Karpas-422 (cell line): ENCODE measurements at regions not wholly inside any gene's neighbourhood (a gene's known extent, or its start where the extent isn't known, plus 50 kb on each side); places are given as distances from the start of the nearest gene placed in this dataset.
"Not testable (repeated sequence)": the region's sequence is repeated elsewhere in the genome, so short reads cannot be mapped to it uniquely, and the experiment has no call there.

Source experiments
- DNase-seq: peaks from one replicate; pipeline ENCODE4 v3.0.0-alpha.2; 2015
- H2AFZ ChIP-seq: fragments of 200-600 bp; sonication (generic); 2 replicates; pipeline ENCODE4 v1.6.1; 2014; ENCODE audit warnings: antibody characterized with exemption, low read length, mixed read lengths
- H3K27ac ChIP-seq: fragments of 200-600 bp; sonication (generic); 2 replicates; pipeline ENCODE4 v1.5.1; 2014; ENCODE audit warnings: mild to moderate bottlenecking, low read length, moderate library complexity
- H3K27me3 ChIP-seq: fragments of 200-600 bp; sonication (generic); 2 replicates; pipeline ENCODE4 v1.6.1; 2014; ENCODE audit warnings: low read length, mixed read lengths
- H3K36me3 ChIP-seq: fragments of 200-600 bp; sonication (generic); 2 replicates; pipeline ENCODE4 v1.6.1; 2014; ENCODE audit warnings: low read length, mixed read lengths; ENCODE audit not compliant: insufficient read depth
- H3K4me1 ChIP-seq: fragments of 200-600 bp; sonication (generic); 2 replicates; pipeline ENCODE4 v1.6.1; 2014; ENCODE audit warnings: mild to moderate bottlenecking, low read length, mixed read lengths
- H3K4me2 ChIP-seq: fragments of 200-600 bp; sonication (generic); 2 replicates; pipeline ENCODE4 v1.6.1; 2014; ENCODE audit warnings: low read length, low read depth, mild to moderate bottlenecking; ENCODE audit not compliant: poor library complexity, severe bottlenecking
- H3K4me3 ChIP-seq: fragments of 200-600 bp; sonication (generic); 2 replicates; pipeline ENCODE4 v1.5.1; 2014; ENCODE audit warnings: mild to moderate bottlenecking, antibody characterized with exemption, low read length, mixed read lengths
- H3K79me2 ChIP-seq: fragments of 200-600 bp; sonication (generic); 2 replicates; pipeline ENCODE4 v1.6.1; 2014; ENCODE audit warnings: mild to moderate bottlenecking, low read length, mixed read lengths
- H3K9ac ChIP-seq: fragments of 200-600 bp; sonication (generic); 2 replicates; pipeline ENCODE4 v1.6.0; 2014; ENCODE audit warnings: low read length
- H3K9me2 ChIP-seq: fragments of 200-600 bp; sonication (generic), shearing (Covaris generic); replicated peaks from 2 replicates; pipeline ENCODE4 v1.6.0; 2014; ENCODE audit warnings: mild to moderate bottlenecking, low read length, moderate library complexity; ENCODE audit not compliant: insufficient read depth
- H3K9me3 ChIP-seq: fragments of 300-700, 200-600 bp; sonication (generic); 2 replicates; pipeline ENCODE4 v1.6.1; 2014; ENCODE audit warnings: low read length, mixed read lengths
- H4K20me1 ChIP-seq: fragments of 200-600 bp; sonication (generic); 2 replicates; pipeline ENCODE4 v1.6.1; 2014; ENCODE audit warnings: mild to moderate bottlenecking, antibody characterized with exemption, low read length, low read depth; ENCODE audit not compliant: insufficient read depth

- Histone ChIP-seq H3K4me3 (no peak overlapping the region), H3K27ac (no peak overlapping the region), H3K4me1 (peaks cover 23% of the 10 kb centered on the region), H3K79me2 (no peaks in the 10 kb centered on the region), H2AFZ (no peak overlapping the region), H3K9me2 (no peaks in the 10 kb centered on the region), H3K9ac (no peak overlapping the region), H3K4me2 (no peak overlapping the region), H4K20me1 (no peaks in the 10 kb centered on the region), H3K9me3 (no peaks in the 10 kb centered on the region), H3K36me3 (no peaks in the 10 kb centered on the region), H3K27me3 (no peaks in the 10 kb centered on the region)
- DNase-seq, result no peak
Measured at GRCh38 chr5:143521141-143521540, 117.7 kb upstream of the NR3C1 start.

DNA sequence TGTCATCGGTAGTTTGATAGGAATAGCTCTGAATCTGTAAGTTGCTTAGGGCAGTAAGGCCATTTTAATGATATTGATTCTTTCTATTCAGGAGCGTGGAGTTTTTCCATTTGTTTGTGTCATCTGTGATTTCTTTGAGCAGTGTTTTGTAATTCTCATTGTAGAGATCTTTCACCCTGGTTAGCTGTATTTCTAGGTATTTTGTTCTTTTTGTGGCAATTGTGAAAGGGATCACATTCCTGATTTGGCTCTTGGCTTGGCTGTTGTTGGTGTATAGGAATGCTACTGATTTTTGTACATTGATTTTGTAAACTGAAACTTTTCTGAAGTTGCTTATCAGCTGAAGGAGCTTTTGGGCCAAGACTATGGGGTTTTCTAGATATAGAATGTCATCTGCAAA is 115.7 kb upstream of the NR3C1 start:
- H3K9me2 ChIP-seq, H3K9me3 ChIP-seq, H4K20me1 ChIP-seq, H3K27me3 ChIP-seq, H3K9ac ChIP-seq, H3K27ac ChIP-seq, H3K4me3 ChIP-seq, H3K79me2 ChIP-seq, DNase-seq, H3K36me3 ChIP-seq, H3K4me2 ChIP-seq, H2AFZ ChIP-seq: not testable (repeated sequence)
- peaks cover 33% of the 10 kb centered on the region for H3K4me1 ChIP-seq

DNA sequence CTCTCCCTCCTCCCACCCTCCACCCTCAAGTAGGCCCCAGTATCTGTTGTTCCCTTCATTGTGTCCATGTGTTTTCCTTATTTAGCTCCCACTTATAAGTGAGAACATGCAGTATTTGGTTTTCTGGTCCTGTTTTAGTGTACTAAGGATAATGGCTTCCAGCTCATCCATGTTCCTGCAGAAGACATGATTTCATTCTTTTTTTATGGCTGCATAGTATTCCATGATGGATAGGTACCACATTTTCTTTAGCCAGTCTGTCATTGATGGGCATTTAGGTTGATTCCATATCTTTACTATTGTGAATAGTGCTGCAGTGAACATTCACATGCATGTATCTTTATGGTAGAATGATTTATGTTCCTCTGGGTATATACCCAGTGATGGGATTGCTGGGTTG is 114.3 kb upstream of the NR3C1 start:
- not testable (repeated sequence) for H2AFZ ChIP-seq, H3K4me2 ChIP-seq, H4K20me1 ChIP-seq, H3K36me3 ChIP-seq, H3K27me3 ChIP-seq, H3K9ac ChIP-seq, DNase-seq, H3K79me2 ChIP-seq, H3K9me3 ChIP-seq, H3K9me2 ChIP-seq, H3K4me3 ChIP-seq, H3K27ac ChIP-seq
- H3K4me1 ChIP-seq, result peaks cover 33% of the 10 kb centered on the region

DNA sequence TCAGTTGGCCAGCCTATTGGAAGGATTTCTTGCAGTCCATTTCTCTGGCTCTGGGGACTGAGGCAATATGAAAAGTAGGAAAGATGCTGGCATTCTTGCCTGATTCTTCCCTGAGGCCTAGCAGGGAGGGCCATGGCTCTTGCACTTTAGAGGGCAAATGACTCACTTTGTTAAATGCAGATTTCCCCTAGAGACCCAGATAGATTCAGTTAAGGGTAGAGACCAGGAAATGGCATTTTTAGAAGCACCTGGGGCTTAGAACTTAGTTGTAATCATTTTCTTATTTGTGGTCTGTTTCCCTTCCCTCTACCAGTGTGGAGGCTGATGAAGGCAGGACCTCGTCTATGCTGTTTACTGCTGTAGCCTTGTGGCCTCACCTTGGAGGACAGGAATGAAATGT is 112.8 kb upstream of the NR3C1 start:
- Histone ChIP-seq H3K36me3 (no peaks in the 10 kb centered on the region), H3K9ac (no peak overlapping the region)

DNA sequence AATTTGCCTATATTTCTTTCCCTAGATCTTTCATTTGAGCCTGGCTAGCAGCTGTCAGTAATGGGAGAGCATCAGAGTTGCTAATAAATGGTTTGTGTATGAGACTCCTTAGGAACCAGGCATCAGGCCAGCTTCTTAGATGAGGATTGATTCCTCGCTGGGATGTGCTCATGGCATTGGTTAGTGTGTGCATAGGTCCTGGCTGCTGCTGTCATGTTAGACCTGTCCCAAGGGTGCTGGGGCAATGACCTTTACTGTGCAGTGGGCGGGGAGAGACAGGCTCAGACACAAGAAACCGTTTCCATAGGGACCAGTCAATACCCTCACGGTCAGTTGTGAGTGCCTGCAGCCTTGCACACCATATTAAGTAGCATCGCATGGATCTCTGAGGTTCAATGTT is 112.3 kb upstream of the NR3C1 start:
- Histone ChIP-seq H3K9me2 (no peaks in the 10 kb centered on the region), H3K27ac (no peak overlapping the region), H3K4me2 (no peak overlapping the region), H2AFZ (no peak overlapping the region), H3K36me3 (no peaks in the 10 kb centered on the region), H3K9me3 (no peaks in the 10 kb centered on the region), H3K27me3 (no peaks in the 10 kb centered on the region), H3K4me1 (peaks cover 28% of the 10 kb centered on the region), H3K79me2 (no peaks in the 10 kb centered on the region), H4K20me1 (no peaks in the 10 kb centered on the region), H3K4me3 (no peak overlapping the region), H3K9ac (no peak overlapping the region)
- peak; percentile 56 for DNase-seq

More for the DNA sequence above, 112.8 kb upstream of the NR3C1 start:
- Histone ChIP-seq H3K4me3 (0 out of 2 replicates have a peak overlapping the region, but pooled peaks have one; percentile 3), H3K9me3 (no peaks in the 10 kb centered on the region), H3K27ac (no peak overlapping the region), H2AFZ (0 out of 2 replicates have a peak overlapping the region, but pooled peaks have one; percentile 16), H3K4me2 (peak overlapping the region; percentile 32), H4K20me1 (no peaks in the 10 kb centered on the region), H3K9me2 (no peaks in the 10 kb centered on the region), H3K4me1 (peaks cover 28% of the 10 kb centered on the region), H3K27me3 (no peaks in the 10 kb centered on the region), H3K79me2 (no peaks in the 10 kb centered on the region)
- peak; percentile 77 for DNase-seq

GRCh38 chr5:143514616-143515335 is 111.3 kb upstream of the NR3C1 start:
- no peak overlapping the region for H2AFZ ChIP-seq
- H3K9me3 ChIP-seq, result no peaks in the 10 kb centered on the region
- no peak for DNase-seq
- no peaks in the 10 kb centered on the region for H4K20me1 ChIP-seq
- H3K4me2 ChIP-seq, result no peak overlapping the region
- no peak overlapping the region for H3K9ac ChIP-seq
- H3K4me1 ChIP-seq, result peaks cover 28% of the 10 kb centered on the region
- H3K27ac ChIP-seq, result no peak overlapping the region
- H3K27me3 ChIP-seq, result no peaks in the 10 kb centered on the region
- H3K4me3 ChIP-seq, result no peak overlapping the region
- H3K36me3 ChIP-seq, result no peaks in the 10 kb centered on the region
- no peaks in the 10 kb centered on the region for H3K9me2 ChIP-seq
- H3K79me2 ChIP-seq, result no peaks in the 10 kb centered on the region

- H3K9me2 ChIP-seq, result no peaks in the 10 kb centered on the region
- no peak overlapping the region for H3K4me2 ChIP-seq
- H3K4me1 ChIP-seq, result peaks cover 27% of the 10 kb centered on the region
Measured at GRCh38 chr5:143513720-143514119, 110.2 kb upstream of the NR3C1 start.

GRCh38 chr5:143511736-143512135 is 108.2 kb upstream of the NR3C1 start:
- Histone ChIP-seq H3K27ac (no peak overlapping the region), H3K4me3 (no peak overlapping the region), H3K9me3 (no peaks in the 10 kb centered on the region), H3K9me2 (no peaks in the 10 kb centered on the region), H4K20me1 (no peaks in the 10 kb centered on the region), H3K9ac (no peak overlapping the region), H2AFZ (0 out of 2 replicates have a peak overlapping the region, but pooled peaks have one; percentile 7), H3K4me2 (no peak overlapping the region), H3K36me3 (no peaks in the 10 kb centered on the region), H3K4me1 (peaks cover 19% of the 10 kb centered on the region), H3K27me3 (no peaks in the 10 kb centered on the region), H3K79me2 (no peaks in the 10 kb centered on the region)
- no peak for DNase-seq

More at GRCh38 chr5:143513720-143514119, 110.2 kb upstream of the NR3C1 start:
- Histone ChIP-seq H3K9me3 (no peaks in the 10 kb centered on the region), H3K36me3 (no peaks in the 10 kb centered on the region), H3K27ac (no peak overlapping the region), H3K27me3 (no peaks in the 10 kb centered on the region), H2AFZ (no peak overlapping the region), H4K20me1 (no peaks in the 10 kb centered on the region), H3K4me3 (no peak overlapping the region), H3K9ac (no peak overlapping the region), H3K79me2 (no peaks in the 10 kb centered on the region)
- DNase-seq, result no peak
